MM.1S (cell line): ENCODE measurements at regions not wholly inside any gene's neighbourhood (a gene's known extent, or its start where the extent isn't known, plus 50 kb on each side); places are given as distances from the start of the nearest gene placed in this dataset.

Experiments used
- DNase-seq: peaks from one replicate; pipeline ENCODE4 v3.0.0-alpha.2; 2015
- H2AFZ ChIP-seq: fragments of 300-600 bp; sonication (generic); 2 replicates; pipeline ENCODE4 v1.6.0; 2016; ENCODE audit warnings: antibody characterized with exemption, low read length
- H3F3A ChIP-seq: fragments of 300-600 bp; sonication (generic); 2 replicates; pipeline ENCODE4 v1.6.1; 2016; ENCODE audit warnings: mild to moderate bottlenecking, antibody characterized with exemption, low read length, moderate library complexity, mixed read lengths; ENCODE audit not compliant: insufficient read depth
- H3K27ac ChIP-seq: fragments of 300-600 bp; sonication (generic); 2 replicates; pipeline ENCODE4 v1.5.1; 2016; ENCODE audit warnings: mild to moderate bottlenecking, low read length
- H3K27me3 ChIP-seq: fragments of 300-600 bp; sonication (generic); replicated peaks from 2 replicates; pipeline ENCODE4 v1.6.0; 2016; ENCODE audit warnings: low read length; ENCODE audit not compliant: insufficient read depth
- H3K36me3 ChIP-seq: fragments of 300-600 bp; sonication (generic); replicated peaks from 2 replicates; pipeline ENCODE4 v1.6.1; 2016; ENCODE audit warnings: mild to moderate bottlenecking, low read length, mixed read lengths; ENCODE audit not compliant: insufficient read depth
- H3K4me1 ChIP-seq: fragments of 300-600 bp; sonication (generic); 2 replicates; pipeline ENCODE4 v1.6.1; 2016; ENCODE audit warnings: low read length, mixed read lengths
- H3K4me2 ChIP-seq: fragments of 300-600 bp; sonication (generic); 2 replicates; pipeline ENCODE4 v1.6.0; 2016; ENCODE audit warnings: low read depth, low read length
- H3K4me3 ChIP-seq: fragments of 300-600 bp; sonication (generic); 2 replicates; pipeline ENCODE4 v1.5.1; 2016; ENCODE audit warnings: low read length, mixed read lengths
- H3K79me2 ChIP-seq: fragments of 300-600 bp; sonication (generic); 2 replicates; pipeline ENCODE4 v1.6.1; 2016; ENCODE audit warnings: mixed run types, low read length, mixed read lengths
- H3K9ac ChIP-seq: fragments of 300-600 bp; sonication (generic); 2 replicates; pipeline ENCODE4 v1.6.1; 2016; ENCODE audit warnings: low read length, mixed read lengths
- H3K9me2 ChIP-seq: fragments of 300-600 bp; sonication (generic); replicated peaks from 2 replicates; pipeline ENCODE4 v1.6.1; 2016; ENCODE audit warnings: mild to moderate bottlenecking, low read length, mixed read lengths; ENCODE audit not compliant: insufficient read depth
- H3K9me3 ChIP-seq: fragments of 300-600 bp; sonication (generic); replicated peaks from 2 replicates; pipeline ENCODE4 v1.6.1; 2016; ENCODE audit warnings: mild to moderate bottlenecking, low read length, mixed read lengths; ENCODE audit not compliant: insufficient read depth
- H4K20me1 ChIP-seq: fragments of 300-600 bp; sonication (generic); 2 replicates; pipeline ENCODE4 v1.6.1; 2016; ENCODE audit warnings: mild to moderate bottlenecking, low read length, moderate library complexity, mixed read lengths; ENCODE audit not compliant: insufficient read depth
- CTCF ChIP-seq: fragments of 300-600 bp; sonication (generic); IDR thresholded peaks from 2 replicates; pipeline ENCODE4 v1.5.1; 2016; ENCODE audit warnings: antibody characterized with exemption, low read length, mixed read lengths
- EZH2 ChIP-seq: fragments of 300-600 bp; sonication (generic); optimal IDR thresholded peaks from 2 replicates; pipeline ENCODE3; 2017; ENCODE audit warnings: low read depth, mild to moderate bottlenecking, antibody characterized with exemption, low read length, mixed read lengths
- EZH2phosphoT487 ChIP-seq: fragments of 300-600 bp; sonication (generic); IDR thresholded peaks from 2 replicates; pipeline ENCODE4 v1.6.1; 2018; ENCODE audit warnings: antibody characterized with exemption, low read length

GRCh38 chr2:121078899-121079298, 206.1 kb downstream of the TFCP2L1 start:
- Histone ChIP-seq H3K27ac (no peak overlapping the region), H3K4me2 (no peak overlapping the region), H3K36me3 (no peaks in the 10 kb centered on the region), H3K9me3 (no peaks in the 10 kb centered on the region), H4K20me1 (no peaks in the 10 kb centered on the region), H2AFZ (no peak overlapping the region), H3K9ac (no peak overlapping the region), H3K4me1 (no peaks in the 10 kb centered on the region), H3K79me2 (no peaks in the 10 kb centered on the region), H3K9me2 (no peaks in the 10 kb centered on the region), H3F3A (no peaks in the 10 kb centered on the region), H3K27me3 (peaks cover 22% of the 10 kb centered on the region), H3K4me3 (no peak overlapping the region)
- no peak for TF ChIP-seq EZH2
- TF ChIP-seq EZH2phosphoT487 = no peak
- TF ChIP-seq CTCF = no peak
- DNase-seq = no peak

GRCh38 chr2:121080013-121080772, 204.8 kb downstream of the TFCP2L1 start:
- Histone ChIP-seq H3K79me2 (no peaks in the 10 kb centered on the region), H3K4me3 (no peak overlapping the region), H3K9ac (no peak overlapping the region), H3K9me3 (no peaks in the 10 kb centered on the region), H2AFZ (no peak overlapping the region), H3K4me2 (no peak overlapping the region), H3K36me3 (no peaks in the 10 kb centered on the region), H3K4me1 (no peaks in the 10 kb centered on the region), H4K20me1 (no peaks in the 10 kb centered on the region), H3F3A (no peaks in the 10 kb centered on the region), H3K27me3 (peaks cover 16% of the 10 kb centered on the region), H3K27ac (no peak overlapping the region), H3K9me2 (no peaks in the 10 kb centered on the region)
- TF ChIP-seq EZH2 = no peak
- peak; percentile 84 for TF ChIP-seq CTCF
- no peak for TF ChIP-seq EZH2phosphoT487
- DNase-seq = peak; percentile 36

DNA sequence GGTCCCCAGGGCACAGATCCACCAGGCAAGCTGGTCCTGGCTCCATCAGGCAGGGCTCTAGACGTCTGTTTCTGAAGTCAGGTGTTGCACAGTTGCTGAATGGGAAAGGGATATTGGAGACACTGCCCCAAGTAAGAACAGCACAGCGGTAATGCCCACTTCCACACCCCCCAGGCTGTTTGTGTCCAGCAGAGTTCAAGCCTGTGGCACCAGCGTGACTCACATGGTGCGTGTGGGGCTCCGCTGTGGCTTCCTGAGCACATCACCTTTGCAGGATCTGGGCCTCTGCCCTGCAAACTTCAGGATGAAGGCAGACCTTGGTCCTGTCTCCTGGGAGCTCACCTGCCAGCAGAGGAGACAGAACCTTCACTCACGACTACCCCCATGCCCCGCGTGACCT, 203.3 kb downstream of the TFCP2L1 start:
- 0 out of 2 replicates have a peak, but pooled peaks cover 4% of the 10 kb centered on the region for H3K27me3 ChIP-seq
- no peaks in the 10 kb centered on the region for H3K9me3 ChIP-seq
- H3K36me3 ChIP-seq = no peaks in the 10 kb centered on the region
- H3F3A ChIP-seq = no peaks in the 10 kb centered on the region
- no peak for DNase-seq
- no peak overlapping the region for H3K4me3 ChIP-seq
- H3K4me1 ChIP-seq = no peaks in the 10 kb centered on the region
- H2AFZ ChIP-seq = no peak overlapping the region
- no peak overlapping the region for H3K9ac ChIP-seq
- no peaks in the 10 kb centered on the region for H4K20me1 ChIP-seq
- H3K79me2 ChIP-seq = no peaks in the 10 kb centered on the region
- H3K9me2 ChIP-seq = no peaks in the 10 kb centered on the region
- no peak overlapping the region for H3K4me2 ChIP-seq
- TF ChIP-seq EZH2phosphoT487 (no peak), EZH2 (no peak), CTCF (no peak)
- no peak overlapping the region for H3K27ac ChIP-seq
